ENCODE measurements at regions not wholly inside any gene's neighbourhood (a gene's known extent, or its start where the extent isn't known, plus 50 kb on each side); places are given as distances from the start of the nearest gene placed in this dataset.

- TF ChIP-seq, protein P1, sequence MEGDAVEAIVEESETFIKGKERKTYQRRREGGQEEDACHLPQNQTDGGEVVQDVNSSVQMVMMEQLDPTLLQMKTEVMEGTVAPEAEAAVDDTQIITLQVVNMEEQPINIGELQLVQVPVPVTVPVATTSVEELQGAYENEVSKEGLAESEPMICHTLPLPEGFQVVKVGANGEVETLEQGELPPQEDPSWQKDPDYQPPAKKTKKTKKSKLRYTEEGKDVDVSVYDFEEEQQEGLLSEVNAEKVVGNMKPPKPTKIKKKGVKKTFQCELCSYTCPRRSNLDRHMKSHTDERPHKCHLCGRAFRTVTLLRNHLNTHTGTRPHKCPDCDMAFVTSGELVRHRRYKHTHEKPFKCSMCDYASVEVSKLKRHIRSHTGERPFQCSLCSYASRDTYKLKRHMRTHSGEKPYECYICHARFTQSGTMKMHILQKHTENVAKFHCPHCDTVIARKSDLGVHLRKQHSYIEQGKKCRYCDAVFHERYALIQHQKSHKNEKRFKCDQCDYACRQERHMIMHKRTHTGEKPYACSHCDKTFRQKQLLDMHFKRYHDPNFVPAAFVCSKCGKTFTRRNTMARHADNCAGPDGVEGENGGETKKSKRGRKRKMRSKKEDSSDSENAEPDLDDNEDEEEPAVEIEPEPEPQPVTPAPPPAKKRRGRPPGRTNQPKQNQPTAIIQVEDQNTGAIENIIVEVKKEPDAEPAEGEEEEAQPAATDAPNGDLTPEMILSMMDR (conservative IDR thresholded peaks at IDR 0.05; ENCODE audit: low read depth, low read length): no peak
- no peak for TF ChIP-seq RFX5 (IDR thresholded peaks at IDR 0.05; ENCODE audit: low read depth, low read length)
These were observed 272.7 kb downstream of the SS18 start for GRCh38 chr18:25817546-25818237.

Measured in IMR-90 (cell line).